Putamen (tissue), 1 donor: ENCODE measurements at regions not wholly inside any gene's neighbourhood (a gene's known extent, or its start where the extent isn't known, plus 50 kb on each side); places are given as distances from the start of the nearest gene placed in this dataset.
"Not testable (repeated sequence)": the region's sequence is repeated elsewhere in the genome, so short reads cannot be mapped to it uniquely, and the experiment has no call there.

Source experiments
- DNase-seq: peaks from one replicate; pipeline ENCODE4 v3.0.0-alpha.2; 2016; ENCODE audit warnings: low spot score

GRCh38 chr17:5869041-5869745 lies 201.0 kb upstream of the WSCD1 start:
- no peak for DNase-seq

- no peak for DNase-seq
These were observed 199.8 kb upstream of the WSCD1 start for GRCh38 chr17:5870231-5870953.

- DNase-seq = no peak
These were observed 198.5 kb upstream of the WSCD1 start for GRCh38 chr17:5871666-5872065.

GRCh38 chr17:5872831-5873230 lies 197.3 kb upstream of the WSCD1 start:
- no peak for DNase-seq

GRCh38 chr17:5873781-5874180 lies 196.4 kb upstream of the WSCD1 start:
- DNase-seq = no peak

GRCh38 chr17:5874486-5874885 lies 195.7 kb upstream of the WSCD1 start:
- DNase-seq = peak; percentile 28

- DNase-seq = no peak
These were observed 192.8 kb upstream of the WSCD1 start for GRCh38 chr17:5877366-5877765.

- DNase-seq = peak; percentile 87
These were observed 192.2 kb upstream of the WSCD1 start for GRCh38 chr17:5877948-5878347.

GRCh38 chr17:5881849-5882248 lies 188.3 kb upstream of the WSCD1 start:
- no peak for DNase-seq

- DNase-seq = no peak
These were observed 186.2 kb upstream of the WSCD1 start for GRCh38 chr17:5883775-5884665.

GRCh38 chr17:5885336-5885735 lies 184.8 kb upstream of the WSCD1 start:
- no peak for DNase-seq

GRCh38 chr17:5888811-5889210 lies 181.4 kb upstream of the WSCD1 start:
- no peak for DNase-seq

GRCh38 chr17:5892921-5893675 lies 177.1 kb upstream of the WSCD1 start:
- peak; percentile 66 for DNase-seq

GRCh38 chr17:5893741-5894140 lies 176.4 kb upstream of the WSCD1 start:
- DNase-seq = no peak

- no peak for DNase-seq
These were observed 174.9 kb upstream of the WSCD1 start for GRCh38 chr17:5895276-5895675.

GRCh38 chr17:5896215-5896614 lies 174.0 kb upstream of the WSCD1 start:
- DNase-seq = no peak

- no peak for DNase-seq
These were observed 172.8 kb upstream of the WSCD1 start for GRCh38 chr17:5897275-5897911.

- not testable (repeated sequence) for DNase-seq
These were observed 172.2 kb upstream of the WSCD1 start for GRCh38 chr17:5897981-5898380.

GRCh38 chr17:5898406-5898805 lies 171.8 kb upstream of the WSCD1 start:
- DNase-seq = no peak

- DNase-seq = no peak
These were observed 170.5 kb upstream of the WSCD1 start for GRCh38 chr17:5899496-5900195.

GRCh38 chr17:5901731-5902130 lies 168.4 kb upstream of the WSCD1 start:
- DNase-seq = no peak
